ENCODE measurements at regions not wholly inside any gene's neighbourhood (a gene's known extent, or its start where the extent isn't known, plus 50 kb on each side); places are given as distances from the start of the nearest gene placed in this dataset.

DNA sequence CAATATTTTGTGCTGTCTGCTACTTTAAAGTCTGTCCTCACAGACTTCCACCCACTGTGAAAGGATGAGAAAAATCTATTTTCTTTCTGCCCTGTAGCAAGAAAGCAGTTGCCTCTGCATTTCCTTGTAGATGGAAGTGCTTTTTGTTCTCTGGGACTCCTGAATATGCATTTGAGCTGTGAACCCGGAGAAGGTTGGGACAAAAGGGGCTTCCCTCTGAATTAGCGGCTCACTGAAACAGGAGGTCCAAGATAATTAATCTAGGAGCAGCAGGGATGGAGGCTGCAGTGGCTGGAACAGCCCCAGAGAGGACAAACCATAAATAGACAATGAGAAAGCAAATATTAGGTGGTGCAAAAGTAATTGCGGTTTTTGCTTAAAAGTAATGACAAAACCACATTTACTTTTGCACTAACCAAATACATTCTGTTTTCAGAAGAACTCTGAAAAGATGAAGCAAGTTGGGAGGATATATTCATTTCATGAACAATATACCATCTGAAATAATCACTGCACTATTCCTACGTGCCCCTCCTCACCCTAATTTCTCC lies 143.4 kb upstream of the KBTBD8 start:
- no peak for DNase-seq (ENCODE audit: low spot score)

DNA sequence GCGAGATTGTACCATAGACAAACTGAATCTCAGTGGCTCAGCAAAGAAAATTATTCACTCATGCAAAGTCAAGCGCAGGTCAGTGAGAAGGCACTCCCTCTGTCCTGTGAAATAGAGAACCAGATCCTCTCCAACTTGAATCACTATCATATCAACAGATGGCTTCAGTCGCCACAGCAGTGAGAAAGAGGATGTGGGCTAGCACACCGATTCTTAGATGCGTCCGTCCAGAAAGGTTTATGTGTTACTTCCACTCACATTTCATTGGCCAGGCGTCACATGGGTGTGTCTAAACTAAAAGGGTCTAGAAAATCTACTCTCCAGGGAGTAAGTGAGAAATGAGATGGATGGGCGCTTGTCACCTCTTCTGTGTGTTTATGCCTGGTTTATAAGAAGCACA lies 141.6 kb upstream of the KBTBD8 start:
- no peak for DNase-seq (ENCODE audit: low spot score)

DNA sequence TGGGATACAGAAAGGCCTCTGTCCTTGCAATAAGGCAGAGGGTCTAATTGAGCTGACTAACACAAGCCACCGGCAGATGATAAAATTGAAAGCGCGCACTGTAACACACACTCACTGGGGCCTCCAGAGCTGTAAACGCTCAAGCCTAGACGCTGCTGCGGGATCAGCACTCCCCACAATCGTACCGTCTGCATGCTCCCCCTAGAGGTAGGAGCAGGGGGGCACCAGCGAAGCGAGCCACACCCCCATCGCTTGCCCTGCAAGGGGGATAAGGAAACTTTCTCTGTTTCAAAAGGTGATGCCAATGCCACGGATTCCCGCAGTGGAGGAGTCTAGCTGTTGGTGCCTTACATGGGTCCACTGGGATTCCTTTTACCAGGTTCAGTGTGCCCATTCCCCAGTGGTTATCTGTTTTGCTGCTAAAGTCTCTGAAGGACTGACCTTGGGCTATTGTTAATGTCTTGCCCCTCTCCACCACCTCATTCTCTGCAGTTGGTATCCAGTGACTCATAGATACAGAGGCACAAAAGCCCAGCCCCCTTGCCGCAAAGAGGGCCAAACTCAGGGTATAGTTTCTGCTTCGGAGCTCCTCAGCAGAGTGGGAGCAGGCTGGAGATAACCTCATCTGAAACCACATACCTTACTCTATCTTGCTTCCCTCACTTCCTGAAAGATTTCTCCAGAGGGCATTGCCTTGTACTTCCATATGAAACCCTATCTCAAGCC lies 139.3 kb upstream of the KBTBD8 start:
- peak; percentile 24 for DNase-seq (ENCODE audit: low spot score)

DNA sequence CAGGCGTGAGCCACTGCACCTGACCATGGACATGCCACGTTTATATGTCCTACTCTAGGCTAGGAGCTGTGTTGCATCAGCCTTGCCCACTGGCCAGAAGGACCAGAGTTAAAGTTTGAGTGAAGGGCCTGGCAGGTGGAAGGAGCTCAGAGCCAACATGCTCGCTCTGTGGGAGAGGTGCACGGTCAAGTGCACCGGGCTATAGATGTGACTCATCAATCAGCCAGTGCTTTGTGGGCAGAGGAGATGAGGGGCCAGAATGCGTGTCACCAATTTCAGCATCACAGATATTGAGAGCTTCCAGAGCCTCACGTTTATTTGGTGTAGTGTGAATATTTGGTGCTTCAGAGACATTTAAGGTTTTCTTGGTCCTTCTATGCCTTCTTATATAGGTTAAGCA lies 137.3 kb upstream of the KBTBD8 start:
- DNase-seq (ENCODE audit: low spot score): no peak

DNA sequence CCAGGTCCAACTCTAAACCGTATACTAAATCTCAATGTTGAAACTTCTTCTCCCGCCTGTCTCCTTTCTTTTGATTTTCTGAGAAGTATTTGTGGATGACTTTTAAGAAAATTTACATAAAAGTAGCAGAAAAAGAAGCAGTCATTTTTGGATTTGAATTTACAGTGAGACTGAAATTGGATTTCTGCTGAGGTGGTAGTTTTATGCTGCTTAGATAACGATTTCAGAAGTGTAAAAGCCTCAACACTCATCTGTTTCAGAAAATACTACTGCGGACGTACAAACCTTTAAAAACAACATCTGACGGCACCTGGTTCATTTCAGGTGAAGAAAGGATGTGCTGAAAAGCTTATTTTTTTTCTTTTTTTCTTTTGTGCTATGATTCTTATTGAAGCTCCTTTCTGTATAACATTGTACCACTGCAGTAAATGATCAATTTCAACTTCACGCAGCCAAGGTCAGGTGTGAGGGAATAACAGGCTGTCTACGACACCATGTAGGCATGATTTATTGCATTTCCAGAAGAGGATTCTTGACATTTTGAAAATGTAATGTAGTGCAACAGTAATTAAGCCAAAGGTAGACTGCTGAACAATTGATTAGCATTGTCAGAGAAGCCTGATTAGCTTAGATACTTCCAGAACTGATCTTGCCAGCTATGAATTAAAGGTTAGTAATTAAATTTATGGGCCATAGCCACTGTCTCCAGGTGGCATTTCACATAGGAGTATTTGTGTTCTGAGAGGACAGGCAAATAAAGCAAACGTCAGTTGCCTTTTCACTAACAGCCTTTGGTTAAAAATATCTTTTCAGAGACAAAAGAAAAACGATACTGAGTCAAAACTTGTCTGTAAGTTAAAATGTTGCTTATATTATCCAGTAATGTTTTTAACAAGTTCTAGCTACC lies 134.6 kb upstream of the KBTBD8 start:
- DNase-seq (ENCODE audit: low spot score): no peak

DNA sequence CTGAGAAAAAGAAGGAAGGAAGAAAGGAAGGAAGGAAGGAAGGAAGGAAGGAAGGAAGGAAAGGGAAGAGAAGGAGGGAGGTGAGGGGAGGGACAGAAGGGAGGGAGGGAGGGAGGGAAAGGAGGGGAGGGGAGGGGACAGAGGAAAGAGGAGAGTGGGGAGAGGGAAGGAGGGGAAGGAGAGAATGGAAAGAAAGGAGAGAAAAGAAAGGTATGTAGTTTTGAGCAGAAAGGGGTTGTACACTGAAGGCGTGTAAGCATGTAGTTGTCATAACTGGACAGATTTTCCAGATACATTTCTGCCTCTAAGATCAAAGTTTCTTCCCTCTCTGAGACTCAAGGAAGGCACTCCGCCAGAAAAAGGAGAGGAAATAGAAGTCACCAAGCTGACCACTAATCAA lies 113.4 kb upstream of the KBTBD8 start:
- no peak for DNase-seq (ENCODE audit: low spot score)

DNA sequence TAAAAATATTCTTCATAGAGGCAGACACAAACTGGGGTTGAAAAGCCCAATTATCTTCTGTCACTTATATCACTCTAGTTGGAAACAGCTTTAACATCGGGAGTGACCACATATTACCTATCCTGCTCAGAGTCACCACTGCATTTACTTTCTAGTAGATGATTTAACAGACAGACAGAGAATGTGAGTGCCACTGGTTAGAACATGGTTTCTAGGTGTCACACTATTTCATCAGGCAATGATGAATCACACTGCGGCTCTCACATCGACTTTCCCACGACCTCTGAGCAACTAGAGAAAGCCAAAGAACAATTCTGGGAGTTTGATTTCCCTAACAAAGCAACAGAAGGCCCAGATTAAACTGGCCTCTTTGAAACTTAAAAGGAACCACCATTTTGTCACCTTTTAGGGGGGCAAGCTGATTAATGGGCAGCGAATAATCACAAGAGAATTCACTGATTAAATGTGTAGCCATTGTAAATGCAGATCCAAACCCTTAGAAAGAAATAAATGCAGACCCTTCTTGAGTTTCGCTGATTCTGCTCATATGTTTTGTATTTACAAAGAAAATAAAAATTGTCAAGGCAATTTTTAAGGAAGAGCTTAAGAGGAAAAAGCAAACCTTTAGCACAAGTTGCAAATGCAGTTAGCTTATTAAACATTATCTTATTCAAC lies 112.6 kb upstream of the KBTBD8 start:
- no peak for DNase-seq (ENCODE audit: low spot score)

DNA sequence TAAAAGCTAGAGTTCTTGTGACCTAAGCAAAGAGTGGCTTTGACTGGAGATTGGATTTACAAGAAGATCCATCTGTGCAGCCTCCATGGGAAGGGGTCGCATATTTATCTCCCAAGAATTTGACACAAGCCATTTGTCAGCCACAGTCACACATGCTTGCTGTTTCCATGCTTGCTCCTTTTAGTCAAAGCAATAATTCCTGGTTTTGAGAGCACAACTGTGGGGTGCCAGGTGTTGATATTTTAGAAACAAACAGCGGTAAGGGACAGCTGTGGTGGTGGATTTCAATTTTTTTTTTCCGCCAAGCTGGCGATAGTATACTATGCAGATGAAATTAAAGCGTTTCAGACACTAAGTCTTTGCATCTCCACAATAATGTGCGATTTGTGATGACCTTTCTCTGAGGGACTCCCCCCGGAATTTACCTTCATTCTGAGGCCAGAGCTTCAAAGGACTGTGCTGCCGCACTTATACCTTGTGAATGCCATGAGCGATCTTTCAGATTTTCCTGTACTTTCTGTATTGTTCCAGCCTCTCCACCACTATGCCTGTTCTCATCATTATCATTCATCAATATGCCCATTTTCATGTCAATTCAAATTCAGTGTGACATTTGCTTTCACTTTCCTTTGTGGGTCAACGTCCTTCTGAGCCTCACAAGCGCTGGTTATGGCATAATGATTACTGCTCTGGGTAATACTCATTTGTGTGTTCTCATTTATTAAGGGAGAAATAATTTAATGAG lies 108.2 kb upstream of the KBTBD8 start:
- DNase-seq (ENCODE audit: low spot score): no peak

DNA sequence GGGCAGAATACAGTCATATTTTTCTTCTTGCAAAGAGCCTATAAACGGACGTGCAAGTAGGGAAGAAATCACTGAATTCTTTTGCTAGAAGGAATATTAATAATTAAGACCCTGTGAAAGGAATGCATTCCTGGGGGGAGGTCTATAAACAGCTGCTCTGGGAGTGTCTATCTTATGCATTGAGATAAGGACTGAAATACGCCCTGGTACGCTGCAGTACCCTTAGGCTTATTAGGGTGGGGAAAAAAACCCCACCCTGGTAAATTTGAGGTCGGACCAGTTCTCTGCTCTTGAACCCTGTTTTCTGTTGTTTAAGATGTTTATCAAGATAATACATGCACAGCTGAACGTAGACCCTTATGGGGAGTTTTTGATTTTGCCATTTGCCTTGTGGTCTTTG lies 100.0 kb upstream of the KBTBD8 start:
- DNase-seq (ENCODE audit: low spot score): no peak

DNA sequence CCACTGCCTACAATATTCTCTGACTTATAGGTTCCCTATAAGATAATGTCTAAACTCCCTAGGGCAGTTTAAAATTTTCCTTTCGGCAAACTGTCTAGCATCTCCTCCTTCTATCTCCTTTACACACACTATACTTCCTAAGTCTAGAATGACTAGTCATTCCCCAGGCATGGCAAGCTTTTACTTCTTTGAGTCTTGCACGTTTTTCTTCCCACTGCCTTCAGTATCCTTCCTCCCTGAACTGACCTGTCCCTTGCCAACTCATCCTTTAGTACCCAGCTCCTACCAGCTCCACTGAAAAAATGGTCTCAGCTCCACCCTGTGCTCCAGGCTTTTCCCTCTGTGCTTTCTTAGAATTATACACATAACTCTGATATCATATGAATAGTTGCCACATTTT lies 93.8 kb upstream of the KBTBD8 start:
- no peak for DNase-seq (ENCODE audit: low spot score)

DNA sequence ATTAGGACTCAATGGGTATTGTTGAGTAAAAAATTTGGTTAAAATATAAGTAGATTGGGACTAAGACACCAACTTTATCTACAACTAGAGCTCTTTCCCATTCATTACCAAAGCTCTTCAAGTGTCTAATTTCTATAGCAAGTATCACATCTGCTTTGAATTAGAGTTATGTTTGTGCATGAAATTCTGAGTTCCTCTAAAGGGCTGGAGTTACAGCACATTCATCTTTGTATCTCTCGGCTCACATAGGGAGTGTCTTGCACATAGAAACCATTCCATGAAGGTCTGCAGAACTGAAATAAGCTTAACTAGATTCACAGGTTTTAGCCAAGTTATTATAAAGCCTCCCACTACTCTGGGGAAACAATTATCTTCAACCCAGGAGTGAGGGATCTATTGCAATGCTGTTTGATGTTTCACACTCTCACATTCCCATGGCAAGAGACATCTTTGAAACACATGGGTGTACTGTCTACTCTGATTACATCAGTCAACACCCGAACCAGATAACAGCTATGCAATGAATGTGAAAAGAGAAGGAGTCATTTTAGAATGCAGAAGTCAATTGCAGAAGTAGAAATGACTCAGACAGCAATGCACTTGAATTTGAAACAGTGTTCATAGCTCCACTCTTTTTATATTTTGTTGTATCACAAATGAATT lies 93.1 kb upstream of the KBTBD8 start:
- DNase-seq (ENCODE audit: low spot score): no peak

DNA sequence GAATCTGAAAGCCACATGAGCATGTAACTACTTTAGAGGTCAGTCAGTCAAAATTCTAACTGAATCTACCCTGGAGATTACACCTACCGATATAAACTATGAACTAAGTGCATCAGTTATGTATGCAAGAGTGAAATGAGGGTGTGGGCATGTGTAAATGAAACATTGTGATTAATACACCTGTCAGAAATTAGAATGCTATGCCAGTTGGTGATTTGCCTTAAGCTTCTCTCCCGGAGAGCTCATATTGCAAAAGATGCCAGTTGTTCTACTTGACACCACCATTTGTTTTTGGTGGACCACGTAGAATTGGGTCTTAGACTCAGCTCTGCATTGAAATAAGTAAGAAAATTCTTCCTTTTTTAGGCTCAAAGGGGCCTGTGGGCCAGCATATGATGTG lies 91.0 kb upstream of the KBTBD8 start:
- DNase-seq (ENCODE audit: low spot score): no peak

DNA sequence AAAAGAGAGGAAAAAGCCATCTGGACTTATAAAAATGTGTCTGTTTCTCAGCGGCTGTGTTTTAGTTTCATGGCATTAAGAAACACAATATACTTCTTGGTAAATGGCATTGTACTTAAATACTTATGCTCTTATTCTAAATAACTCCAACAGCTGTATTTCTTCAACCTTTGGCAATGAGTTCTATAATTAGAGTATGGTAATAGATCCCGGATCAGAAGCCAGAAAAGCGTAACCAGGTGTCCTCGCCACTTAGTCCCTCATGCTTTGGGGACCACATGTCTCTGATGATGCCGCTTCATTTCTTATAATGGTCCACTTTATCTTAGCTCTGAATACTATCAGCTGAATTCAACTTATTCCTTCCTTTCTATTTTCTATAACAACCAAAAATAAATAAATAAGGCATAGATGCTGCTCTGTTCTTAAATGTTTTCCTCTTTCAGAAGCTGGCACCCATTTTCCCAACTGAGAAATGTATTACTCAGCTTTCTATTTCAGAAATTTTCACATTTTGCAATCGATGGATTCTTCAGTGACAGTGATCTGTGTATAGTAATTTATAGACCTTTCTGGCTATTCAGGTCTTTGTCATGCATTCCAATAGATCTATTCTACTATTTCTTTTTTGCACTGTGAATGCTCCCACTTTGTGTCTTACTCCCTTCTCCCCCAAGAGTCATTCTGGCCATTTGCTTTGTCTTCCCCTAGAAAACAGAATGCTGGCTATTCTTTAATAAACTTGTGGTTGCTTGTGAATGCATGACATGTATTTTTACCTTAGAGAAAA lies 87.6 kb upstream of the KBTBD8 start:
- DNase-seq (ENCODE audit: low spot score): no peak

DNA sequence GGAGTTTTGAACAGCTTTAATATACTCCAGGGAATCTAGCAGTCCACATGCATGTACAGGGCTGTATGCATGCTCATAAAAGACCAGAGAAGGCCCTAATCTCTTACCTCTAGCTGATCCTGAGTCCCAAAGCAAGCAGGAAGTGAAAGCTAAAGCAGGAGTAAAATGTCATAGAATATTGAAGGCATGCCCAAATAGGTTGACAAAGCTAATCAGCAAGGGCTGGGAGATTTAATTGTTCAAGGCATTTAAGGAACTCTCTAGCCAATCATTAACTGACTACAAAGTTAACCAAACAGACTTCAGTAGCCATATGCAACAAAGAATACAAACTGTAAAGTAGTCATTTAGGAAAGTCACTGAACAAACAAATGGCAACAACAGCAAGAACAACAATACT lies 85.8 kb upstream of the KBTBD8 start:
- no peak for DNase-seq (ENCODE audit: low spot score)

DNA sequence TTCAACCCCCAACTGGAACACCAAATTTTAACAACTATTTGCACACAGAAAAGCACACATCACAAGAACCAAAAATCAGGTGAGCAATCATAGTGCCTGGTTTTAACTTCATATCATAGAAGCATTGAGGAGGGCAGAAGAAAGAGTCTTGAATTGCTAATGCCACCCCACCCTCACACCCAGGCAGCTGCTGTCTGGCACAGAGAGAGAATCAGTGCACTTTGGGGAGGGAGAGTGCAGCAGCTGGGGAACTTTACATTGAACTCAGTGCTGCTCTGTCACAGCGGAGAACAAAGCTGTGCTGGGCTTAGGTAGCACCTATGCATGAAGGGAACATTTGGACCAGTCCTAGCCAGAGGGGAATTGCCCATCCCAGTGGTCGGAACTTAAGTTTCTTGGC lies 76.0 kb upstream of the KBTBD8 start:
- DNase-seq (ENCODE audit: low spot score): no peak

DNA sequence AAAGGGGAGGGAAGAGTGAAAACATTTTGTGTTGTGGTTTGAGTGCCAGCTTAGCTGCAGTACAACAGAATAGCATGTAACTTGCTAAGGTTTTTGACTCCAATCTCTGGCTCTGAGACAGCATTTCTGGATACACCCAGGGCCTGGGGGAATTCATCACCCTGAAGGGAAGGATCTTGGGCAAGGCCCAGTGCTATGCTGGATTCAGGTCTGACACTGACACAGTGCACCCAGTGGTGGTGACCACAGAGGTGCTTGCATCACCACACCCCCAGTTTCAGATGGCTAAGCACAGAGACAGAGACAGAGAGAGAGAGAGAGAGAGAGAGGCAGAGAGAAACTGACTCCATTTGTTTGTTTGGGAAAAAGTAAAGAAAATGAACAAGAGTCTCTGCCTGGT lies 74.1 kb upstream of the KBTBD8 start:
- no peak for DNase-seq (ENCODE audit: low spot score)

DNA sequence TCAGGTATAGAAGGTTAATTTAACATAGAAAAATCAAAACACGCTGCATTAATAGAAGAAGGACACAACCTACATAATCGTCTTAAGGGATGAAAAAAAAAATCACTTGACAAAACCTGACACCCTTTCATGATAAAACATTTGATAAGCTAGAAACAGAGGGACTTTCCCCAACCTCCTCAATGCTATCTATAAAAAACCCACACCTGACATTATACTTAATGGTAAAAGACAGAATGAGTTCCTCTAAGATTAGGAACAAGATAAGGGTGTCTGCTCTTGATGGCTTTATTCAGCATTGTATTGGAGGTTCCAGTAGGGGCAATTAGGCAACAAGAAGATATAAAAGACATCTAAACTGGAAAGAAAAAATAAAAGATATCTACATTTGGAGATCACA lies 69.9 kb upstream of the KBTBD8 start:
- no peak for DNase-seq (ENCODE audit: low spot score)

DNA sequence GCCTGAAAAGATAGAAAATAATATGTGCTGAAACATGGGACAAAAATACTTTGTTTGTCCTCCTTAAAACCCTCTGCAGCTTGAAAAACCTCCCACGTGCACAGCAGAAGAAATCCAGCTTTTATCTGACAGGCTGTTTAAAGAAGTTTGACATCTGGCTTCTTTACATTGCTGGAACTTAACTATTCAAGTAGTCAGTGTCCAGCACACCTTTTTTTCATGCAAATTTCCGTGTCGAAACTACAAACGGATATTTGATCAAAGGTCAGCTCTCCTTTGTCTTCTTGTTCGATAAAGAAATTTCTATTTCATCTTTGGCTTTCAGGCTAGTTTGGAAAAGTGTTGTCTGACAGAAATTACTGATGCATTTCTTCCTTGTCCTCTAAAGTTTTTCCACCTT lies 66.8 kb upstream of the KBTBD8 start:
- DNase-seq (ENCODE audit: low spot score): no peak

DNA sequence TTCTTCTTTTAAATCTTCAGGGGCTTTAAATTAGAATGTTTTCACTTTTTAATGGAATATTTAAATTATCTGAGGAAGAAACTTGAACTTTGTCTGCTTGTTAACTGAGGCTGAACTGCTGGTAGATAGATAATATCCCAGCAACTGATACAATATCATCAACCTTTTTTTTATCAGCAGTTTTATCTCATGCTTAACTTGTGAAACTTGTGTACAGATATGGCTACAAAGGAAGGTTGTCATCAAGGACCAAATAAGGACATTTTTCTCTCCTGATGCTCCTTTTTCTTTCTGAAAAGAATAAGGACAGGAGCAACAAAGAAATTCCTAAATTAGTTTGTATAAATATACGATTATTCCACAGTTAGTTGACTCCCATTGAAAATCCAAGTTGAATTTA lies 66.4 kb upstream of the KBTBD8 start:
- DNase-seq (ENCODE audit: low spot score): no peak

DNA sequence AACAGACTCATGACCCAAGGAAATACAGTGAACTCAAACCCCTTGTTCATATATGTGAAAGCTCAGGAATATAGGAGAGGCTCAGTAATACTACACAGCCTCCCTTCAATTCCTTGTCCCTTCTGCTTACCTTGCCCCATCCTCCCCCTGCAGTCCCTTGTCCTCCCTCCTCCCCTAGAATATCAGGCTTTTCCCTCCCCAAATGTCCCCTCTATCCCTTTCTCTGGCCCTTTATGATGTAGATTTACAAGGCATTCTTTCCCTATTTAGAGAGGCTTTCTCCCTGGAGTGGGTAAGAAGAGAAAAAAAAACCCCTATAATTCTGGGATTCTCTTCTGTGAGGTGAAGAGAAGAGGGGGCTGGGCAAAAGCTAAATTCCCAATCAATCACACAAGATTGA lies 64.9 kb upstream of the KBTBD8 start:
- DNase-seq (ENCODE audit: low spot score): no peak

DNA sequence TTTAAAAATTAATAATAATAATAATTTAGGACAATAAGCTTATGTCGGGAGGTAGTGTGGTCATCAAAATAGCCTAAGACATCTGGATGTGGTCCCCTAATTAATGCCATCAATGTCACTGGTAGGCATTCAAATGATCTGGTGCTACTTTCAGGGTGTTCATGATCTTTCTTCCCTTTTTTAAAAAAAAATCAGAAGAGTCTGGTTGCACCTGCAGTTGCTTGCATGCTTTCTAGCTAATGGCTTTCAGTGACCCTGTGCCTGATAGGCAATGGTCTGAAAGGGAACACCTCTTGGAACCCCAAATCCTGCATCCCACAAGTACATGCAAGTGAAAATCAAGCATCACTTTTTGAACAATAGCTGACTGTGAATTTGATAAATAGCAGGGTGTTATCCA lies 64.1 kb upstream of the KBTBD8 start:
- DNase-seq (ENCODE audit: low spot score): no peak

Data from D341Med (cell line).